ENCODE measurements at regions not wholly inside any gene's neighbourhood (a gene's known extent, or its start where the extent isn't known, plus 50 kb on each side); places are given as distances from the start of the nearest gene placed in this dataset.

- no peaks in the 10 kb centered on the region for H3K27me3 ChIP-seq (ENCODE audit: insufficient read depth)
- peaks cover 28% of the 10 kb centered on the region for H3K36me3 ChIP-seq (ENCODE audit: insufficient read depth)
- no peak overlapping the region for H3K4me2 ChIP-seq
- H2AFZ ChIP-seq, result no peak overlapping the region
- peaks cover 77% of the 10 kb centered on the region for H3K36me3 Mint-ChIP-seq (ENCODE audit: low read depth)
- ATAC-seq (no peak), DNase-seq (ENCODE audit: low spot score) (no peak)
- no peaks in the 10 kb centered on the region for H3K9me2 ChIP-seq (ENCODE audit: insufficient read depth)
- no peaks in the 10 kb centered on the region for H3K27me3 Mint-ChIP-seq (ENCODE audit: insufficient read depth, low read depth, poor library complexity)
- no peak overlapping the region for H3K27ac Mint-ChIP-seq
- no peaks in the 10 kb centered on the region for H3K79me2 ChIP-seq (replicated peaks; ENCODE audit: insufficient read depth)
- H3F3A ChIP-seq (replicated peaks; ENCODE audit: low read depth), result 0 out of 2 replicates have a peak, but pooled peaks cover 2% of the 10 kb centered on the region
- H3K9me3 Mint-ChIP-seq, result peaks cover 89% of the 10 kb centered on the region
- H3K4me3 ChIP-seq, result no peak overlapping the region; the same call in 1 of the 2 replicates
- H3K4me1 Mint-ChIP-seq, result no peaks in the 10 kb centered on the region
- no peak overlapping the region for H3K27ac ChIP-seq (ENCODE audit: low read depth)
- no peaks in the 10 kb centered on the region for H3K4me1 ChIP-seq (ENCODE audit: insufficient read depth)
- no peak for TF ChIP-seq EZH2 (IDR thresholded peaks at IDR 0.05; ENCODE audit: low read depth, unreplicated experiment)
- TF ChIP-seq POLR2AphosphoS5 (IDR thresholded peaks at IDR 0.05; ENCODE audit: low read depth), result no peak
- no peak for TF ChIP-seq ZNF462 (CRISPR knock-in tag; IDR thresholded peaks at IDR 0.05)
- TF ChIP-seq NANOG (IDR thresholded peaks at IDR 0.05; ENCODE audit: borderline replicate concordance), result no peak
- no peak for TF ChIP-seq CTCF (conservative IDR thresholded peaks at IDR 0.05; ENCODE audit: low read depth in 2 of 2)
- no peak for TF ChIP-seq CREB1 (CRISPR knock-in tag; IDR thresholded peaks at IDR 0.05; ENCODE audit: low read depth)
- TF ChIP-seq ZNF114 (CRISPR knock-in tag; IDR thresholded peaks at IDR 0.05), result no peak
- TF ChIP-seq JUNB (IDR thresholded peaks at IDR 0.05; ENCODE audit: unreplicated experiment), result no peak
- no peak for TF ChIP-seq ZNF331 (CRISPR knock-in tag; IDR thresholded peaks at IDR 0.05; ENCODE audit: low read depth)
- no peak for TF ChIP-seq EZH2phosphoT487 (IDR thresholded peaks at IDR 0.05; ENCODE audit: unreplicated experiment)
- no peak for TF ChIP-seq REST (IDR thresholded peaks at IDR 0.05; ENCODE audit: unreplicated experiment)
- TF ChIP-seq STAT1 (IDR thresholded peaks at IDR 0.05; ENCODE audit: unreplicated experiment), result no peak
- TF ChIP-seq ETS1 (IDR thresholded peaks at IDR 0.05), result no peak
- H4K20me1 ChIP-seq (replicated peaks; ENCODE audit: insufficient read depth), result no peaks in the 10 kb centered on the region
- no peak overlapping the region for H3K4me3 Mint-ChIP-seq
Observed at GRCh38 chr19:23832717-23833327, 74.1 kb upstream of the ZNF681 start.
